HCT116 (cell line): ENCODE measurements at regions not wholly inside any gene's neighbourhood (a gene's known extent, or its start where the extent isn't known, plus 50 kb on each side); places are given as distances from the start of the nearest gene placed in this dataset.

Experiments used
- ATAC-seq: fragments of 200-7000 bp; cut with Tn5 transposase; 2 replicates; pipeline ENCODE4 v1.9.1; 2020; ENCODE audit warnings: mild to moderate bottlenecking, moderate library complexity
- BruUV-seq: library from RNA; stranded (reverse); fragments of 400-500 nt; replicated peaks from 2 replicates; lab custom pipeline; 2021; lab: Mats Ljungman, UMichigan
- CTCF ChIA-PET: fragments of 300-600 bp; sonication (Branson Sonifier 250); formaldehyde crosslinking; loops from one replicate; lab custom pipeline; 2021; ENCODE audit warnings: antibody characterized with exemption; lab: Charles Lee
- POLR2A ChIA-PET: fragments of 300-600, 350-600 bp; sonication (Branson Sonifier 250); formaldehyde crosslinking; loops from one replicate; lab custom pipeline; 2021; ENCODE audit warnings: antibody characterized with exemption; lab: Charles Lee
- RAD21 ChIA-PET, 2 experiments: fragments of 300-600 bp; sonication (Branson Sonifier 250); formaldehyde crosslinking; loops; one replicate each; lab custom pipeline; 2023; ENCODE audit warnings: low total read pairs in 2 of 2; ENCODE audit not compliant: uncharacterized antibody in 2 of 2, unreplicated experiment in 2 of 2, low non-redundant PET in 1 of 2; lab: Charles Lee
- DNase-seq: peaks from one replicate; pipeline ENCODE4 v3.0.0-alpha.2; 2010; ENCODE audit warnings: low read depth, low spot score
- H2AFZ ChIP-seq: fragments of 200-600 bp; shearing (Covaris generic), sonication (generic); 2 replicates; pipeline ENCODE4 v1.6.1; 2017; ENCODE audit warnings: low read depth, mixed run types, mixed read lengths, antibody characterized with exemption, low read length; ENCODE audit not compliant: poor library complexity, severe bottlenecking
- H3K27ac ChIP-seq: 2 replicates; pipeline ENCODE4 v1.5.1; 2012; ENCODE audit warnings: low read depth, low read length
- H3K27me3 ChIP-seq: fragments of 200-600 bp; sonication (generic); 2 replicates; pipeline ENCODE4 v1.6.1; 2016; ENCODE audit warnings: mixed run types, low read length, mixed read lengths; ENCODE audit not compliant: insufficient read depth
- H3K36me3 ChIP-seq, 2 experiments: fragments of 200-500 bp in 1 of 2; fragments of 200-600 bp in 1 of 2; sonication (Bioruptor generic) in 1 of 2; sonication (generic) in 1 of 2; 2 replicates each; pipeline versions ENCODE4 v1.5.1 to v1.6.1; 2014 to 2016; ENCODE audit warnings: low read length in 2 of 2, inconsistent platforms in 1 of 2, mixed read lengths in 1 of 2, mixed run types in 1 of 2; ENCODE audit not compliant: insufficient read depth in 2 of 2, control insufficient read depth in 1 of 2
- H3K4me1 ChIP-seq, 2 experiments: fragments of 200-600 bp in 1 of 2; sonication (generic) in 1 of 2; 2 replicates each; pipeline versions ENCODE4 v1.5.1 to v1.6.1; 2012 to 2017; ENCODE audit warnings: low read length in 2 of 2, inconsistent platforms in 1 of 2, mild to moderate bottlenecking in 1 of 2, mixed read lengths in 1 of 2, mixed run types in 1 of 2, moderate library complexity in 1 of 2; ENCODE audit not compliant: insufficient read depth in 2 of 2, control insufficient read depth in 1 of 2
- H3K4me2 ChIP-seq: fragments of 200-600 bp; sonication (generic); 2 replicates; pipeline ENCODE4 v1.6.1; 2017; ENCODE audit warnings: mixed run types, low read length, mixed read lengths
- H3K4me3 ChIP-seq, 2 experiments: fragments of 200-600 bp in 1 of 2; sonication (generic) in 1 of 2; replicated peaks in 1 of 2; 2 replicates each; pipeline ENCODE4 v1.5.1; 2011 to 2016; ENCODE audit warnings: low read length in 2 of 2, control low read depth in 1 of 2, low read depth in 1 of 2, mild to moderate bottlenecking in 1 of 2, mixed read lengths in 1 of 2, mixed run types in 1 of 2
- H3K79me2 ChIP-seq: fragments of 200-600 bp; sonication (generic); 2 replicates; pipeline ENCODE4 v1.6.1; 2017; ENCODE audit warnings: mild to moderate bottlenecking, mixed run types, low read length, moderate library complexity, mixed read lengths; ENCODE audit not compliant: insufficient read depth
- H3K9ac ChIP-seq: fragments of 200-600 bp; sonication (generic); 2 replicates; pipeline ENCODE4 v1.6.1; 2016; ENCODE audit warnings: low read length, mixed read lengths
- H3K9me2 ChIP-seq: fragments of 200-600 bp; sonication (generic), shearing (Covaris generic); 2 replicates; pipeline ENCODE4 v1.6.1; 2017; ENCODE audit warnings: mixed run types, mild to moderate bottlenecking, moderate library complexity; ENCODE audit not compliant: insufficient read depth
- H3K9me3 ChIP-seq, 2 experiments: fragments of 200-500 bp in 1 of 2; fragments of 200-600 bp in 1 of 2; sonication (Bioruptor generic) in 1 of 2; sonication (generic) in 1 of 2; 2 replicates each; pipeline ENCODE4 v1.6.1; 2014 to 2017; ENCODE audit warnings: low read length in 2 of 2, mixed read lengths in 2 of 2, inconsistent platforms in 1 of 2, low read depth in 1 of 2, mild to moderate bottlenecking in 1 of 2, mixed run types in 1 of 2, moderate library complexity in 1 of 2; ENCODE audit not compliant: control insufficient read depth in 1 of 2, insufficient read depth in 1 of 2
- H4K20me1 ChIP-seq: fragments of 200-600 bp; sonication (generic), shearing (Covaris generic); 2 replicates; pipeline ENCODE4 v1.6.1; 2017; ENCODE audit warnings: mixed run types, mild to moderate bottlenecking, moderate library complexity; ENCODE audit not compliant: insufficient read depth
- CBX3 ChIP-seq: IDR thresholded peaks from 2 replicates; pipeline ENCODE4 v1.6.1; 2012; ENCODE audit warnings: low read depth
- CEBPB ChIP-seq: IDR thresholded peaks from 2 replicates; pipeline ENCODE4 v1.6.1; 2012; ENCODE audit warnings: low read depth
- EGR1 ChIP-seq: IDR thresholded peaks from 2 replicates; pipeline ENCODE4 v1.6.1; 2012; ENCODE audit warnings: low read depth
- ELF1 ChIP-seq: IDR thresholded peaks from 2 replicates; pipeline ENCODE4 v1.6.1; 2012; ENCODE audit warnings: low read depth, borderline replicate concordance
- EZH2 ChIP-seq: fragments of 200-600 bp; sonication (generic); IDR thresholded peaks from 2 replicates; pipeline ENCODE4 v1.6.1; 2017; ENCODE audit warnings: antibody characterized with exemption, mixed run types
- EZH2phosphoT487 ChIP-seq: fragments of 200-600 bp; IDR thresholded peaks from 2 replicates; pipeline ENCODE4 v1.6.1; 2018; ENCODE audit warnings: antibody characterized with exemption, borderline replicate concordance
- SP1 ChIP-seq: IDR thresholded peaks from 2 replicates; pipeline ENCODE4 v1.6.1; 2012; ENCODE audit warnings: low read depth
- TCF7L2 ChIP-seq: IDR thresholded peaks from 2 replicates; pipeline ENCODE4 v1.7.0; 2011; ENCODE audit warnings: borderline replicate concordance, inconsistent platforms; ENCODE audit not compliant: insufficient read depth, insufficient read length; ENCODE audit errors: extremely low read depth
- YY1 ChIP-seq: IDR thresholded peaks from 2 replicates; pipeline ENCODE4 v1.6.1; 2011; ENCODE audit warnings: low read length, low read depth, moderate library complexity, mild to moderate bottlenecking; ENCODE audit not compliant: insufficient replicate concordance; ENCODE audit errors: extremely low read depth
- ZNF274 ChIP-seq: fragments of 200-500 bp; sonication (Bioruptor generic); IDR thresholded peaks from 2 replicates; pipeline ENCODE4 v1.6.1; 2014; ENCODE audit warnings: mild to moderate bottlenecking, low read depth, low read length, inconsistent platforms
- intact Hi-C: fragments of 100-400 bp; cut with micrococcal nuclease; formaldehyde crosslinking; loops from 2 replicates; pipeline ENCODE4 v1.10.0; 2022
- TF ChIP-seq, protein P1 (sequence below): IDR thresholded peaks from 2 replicates; pipeline ENCODE4 v1.6.1; 2012
- TF ChIP-seq, protein P2 (sequence below): IDR thresholded peaks from 2 replicates; pipeline ENCODE4 v1.6.1; 2012; ENCODE audit warnings: low read depth
- TF ChIP-seq, protein P3 (sequence below): IDR thresholded peaks from 2 replicates; pipeline ENCODE4 v1.6.1; 2011; ENCODE audit warnings: mild to moderate bottlenecking, low read length, moderate library complexity; ENCODE audit not compliant: insufficient replicate concordance; ENCODE audit errors: extremely low read depth

DNA sequence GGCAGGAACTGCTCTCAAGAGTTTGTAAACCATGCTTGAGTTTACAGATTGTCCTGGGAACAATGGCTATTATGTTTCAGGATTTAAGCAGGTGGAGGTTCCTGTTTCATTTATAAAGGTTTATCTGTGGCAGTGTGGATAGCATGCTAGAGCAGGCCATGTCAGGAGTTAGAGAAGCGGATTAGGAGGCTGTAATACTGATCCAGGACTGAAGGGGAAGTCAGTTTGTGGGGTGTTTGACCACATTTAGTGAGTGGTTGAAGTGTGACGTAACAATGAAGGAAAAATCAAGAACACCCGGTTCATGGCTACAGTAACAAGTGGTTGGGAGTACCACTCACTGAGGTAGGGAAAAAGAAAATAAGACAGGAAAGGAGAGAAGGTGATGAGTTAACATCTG, 299.0 kb downstream of the TLR4 start:
- Histone ChIP-seq H3K4me1 (no peaks in the 10 kb centered on the region), H3K27ac (no peak overlapping the region), H3K36me3 (no peaks in the 10 kb centered on the region; a peak in 1 of 4 replicates), H4K20me1 (no peaks in the 10 kb centered on the region), H2AFZ (no peak overlapping the region), H3K9ac (no peak overlapping the region), H3K9me2 (no peaks in the 10 kb centered on the region), H3K79me2 (no peaks in the 10 kb centered on the region), H3K4me2 (no peak overlapping the region), H3K27me3 (no peaks in the 10 kb centered on the region), H3K9me3 (peaks cover 10 to 39% of the 10 kb centered on the region in 2 experiments; a peak in 2 of 4 replicates), H3K4me3 (no peak overlapping the region)
- POLR2A ChIA-PET: no interaction called here
- RAD21 ChIA-PET: no interaction called here
- intact Hi-C loops: no loop called here
- ATAC-seq: no peak
- no TSS peak for BruUV-seq
- CTCF ChIA-PET: no interaction called here
- no peak for DNase-seq
- no peak for TF ChIP-seq EGR1
- TF ChIP-seq ZNF274: no peak
- TF ChIP-seq ELF1: no peak
- TF ChIP-seq TCF7L2: no peak
- TF ChIP-seq SP1: no peak
- TF ChIP-seq, protein P1, sequence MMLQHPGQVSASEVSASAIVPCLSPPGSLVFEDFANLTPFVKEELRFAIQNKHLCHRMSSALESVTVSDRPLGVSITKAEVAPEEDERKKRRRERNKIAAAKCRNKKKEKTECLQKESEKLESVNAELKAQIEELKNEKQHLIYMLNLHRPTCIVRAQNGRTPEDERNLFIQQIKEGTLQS: no peak
- TF ChIP-seq, protein P2, sequence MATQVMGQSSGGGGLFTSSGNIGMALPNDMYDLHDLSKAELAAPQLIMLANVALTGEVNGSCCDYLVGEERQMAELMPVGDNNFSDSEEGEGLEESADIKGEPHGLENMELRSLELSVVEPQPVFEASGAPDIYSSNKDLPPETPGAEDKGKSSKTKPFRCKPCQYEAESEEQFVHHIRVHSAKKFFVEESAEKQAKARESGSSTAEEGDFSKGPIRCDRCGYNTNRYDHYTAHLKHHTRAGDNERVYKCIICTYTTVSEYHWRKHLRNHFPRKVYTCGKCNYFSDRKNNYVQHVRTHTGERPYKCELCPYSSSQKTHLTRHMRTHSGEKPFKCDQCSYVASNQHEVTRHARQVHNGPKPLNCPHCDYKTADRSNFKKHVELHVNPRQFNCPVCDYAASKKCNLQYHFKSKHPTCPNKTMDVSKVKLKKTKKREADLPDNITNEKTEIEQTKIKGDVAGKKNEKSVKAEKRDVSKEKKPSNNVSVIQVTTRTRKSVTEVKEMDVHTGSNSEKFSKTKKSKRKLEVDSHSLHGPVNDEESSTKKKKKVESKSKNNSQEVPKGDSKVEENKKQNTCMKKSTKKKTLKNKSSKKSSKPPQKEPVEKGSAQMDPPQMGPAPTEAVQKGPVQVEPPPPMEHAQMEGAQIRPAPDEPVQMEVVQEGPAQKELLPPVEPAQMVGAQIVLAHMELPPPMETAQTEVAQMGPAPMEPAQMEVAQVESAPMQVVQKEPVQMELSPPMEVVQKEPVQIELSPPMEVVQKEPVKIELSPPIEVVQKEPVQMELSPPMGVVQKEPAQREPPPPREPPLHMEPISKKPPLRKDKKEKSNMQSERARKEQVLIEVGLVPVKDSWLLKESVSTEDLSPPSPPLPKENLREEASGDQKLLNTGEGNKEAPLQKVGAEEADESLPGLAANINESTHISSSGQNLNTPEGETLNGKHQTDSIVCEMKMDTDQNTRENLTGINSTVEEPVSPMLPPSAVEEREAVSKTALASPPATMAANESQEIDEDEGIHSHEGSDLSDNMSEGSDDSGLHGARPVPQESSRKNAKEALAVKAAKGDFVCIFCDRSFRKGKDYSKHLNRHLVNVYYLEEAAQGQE: no peak
- no peak for TF ChIP-seq EZH2phosphoT487
- TF ChIP-seq, protein P3, sequence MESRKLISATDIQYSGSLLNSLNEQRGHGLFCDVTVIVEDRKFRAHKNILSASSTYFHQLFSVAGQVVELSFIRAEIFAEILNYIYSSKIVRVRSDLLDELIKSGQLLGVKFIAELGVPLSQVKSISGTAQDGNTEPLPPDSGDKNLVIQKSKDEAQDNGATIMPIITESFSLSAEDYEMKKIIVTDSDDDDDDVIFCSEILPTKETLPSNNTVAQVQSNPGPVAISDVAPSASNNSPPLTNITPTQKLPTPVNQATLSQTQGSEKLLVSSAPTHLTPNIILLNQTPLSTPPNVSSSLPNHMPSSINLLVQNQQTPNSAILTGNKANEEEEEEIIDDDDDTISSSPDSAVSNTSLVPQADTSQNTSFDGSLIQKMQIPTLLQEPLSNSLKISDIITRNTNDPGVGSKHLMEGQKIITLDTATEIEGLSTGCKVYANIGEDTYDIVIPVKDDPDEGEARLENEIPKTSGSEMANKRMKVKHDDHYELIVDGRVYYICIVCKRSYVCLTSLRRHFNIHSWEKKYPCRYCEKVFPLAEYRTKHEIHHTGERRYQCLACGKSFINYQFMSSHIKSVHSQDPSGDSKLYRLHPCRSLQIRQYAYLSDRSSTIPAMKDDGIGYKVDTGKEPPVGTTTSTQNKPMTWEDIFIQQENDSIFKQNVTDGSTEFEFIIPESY: no peak
- no peak for TF ChIP-seq CBX3
- no peak for TF ChIP-seq YY1
- no peak for TF ChIP-seq CEBPB
- TF ChIP-seq EZH2: no peak
